ENCODE measurements at regions not wholly inside any gene's neighbourhood (a gene's known extent, or its start where the extent isn't known, plus 50 kb on each side); places are given as distances from the start of the nearest gene placed in this dataset.
"Not testable (repeated sequence)": the region's sequence is repeated elsewhere in the genome, so short reads cannot be mapped to it uniquely, and the experiment has no call there.

DNA sequence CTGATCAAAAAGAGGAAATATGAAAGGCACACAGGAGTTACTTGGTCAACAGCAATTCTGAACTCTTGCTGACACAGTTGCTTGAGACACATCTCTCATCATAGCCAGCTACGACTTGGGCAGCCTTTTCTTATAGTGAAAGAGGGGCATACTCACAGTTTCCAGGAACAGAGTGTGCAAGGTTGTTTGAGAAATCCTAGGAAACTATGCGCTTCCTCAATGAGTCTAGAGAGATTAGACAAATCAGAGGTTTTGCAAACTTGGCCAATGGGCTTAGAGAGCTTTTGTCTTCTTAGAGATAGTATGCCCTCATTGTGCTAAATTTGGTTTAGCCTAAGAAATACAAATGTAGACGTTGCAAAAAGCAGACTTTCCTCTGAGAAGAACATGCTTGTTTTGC, 370.4 kb downstream of the HGF start:
- Mint-ChIP-seq H3K4me1 (no peaks in the 10 kb centered on the region), H3K27me3 (no peaks in the 10 kb centered on the region), H3K9me3 (no peaks in the 10 kb centered on the region), H3K4me3 (no peak overlapping the region), H3K27ac (no peak overlapping the region), H3K36me3 (no peaks in the 10 kb centered on the region)
- CTCF ChIA-PET, result no interaction called here
- no peak for DNase-seq

DNA sequence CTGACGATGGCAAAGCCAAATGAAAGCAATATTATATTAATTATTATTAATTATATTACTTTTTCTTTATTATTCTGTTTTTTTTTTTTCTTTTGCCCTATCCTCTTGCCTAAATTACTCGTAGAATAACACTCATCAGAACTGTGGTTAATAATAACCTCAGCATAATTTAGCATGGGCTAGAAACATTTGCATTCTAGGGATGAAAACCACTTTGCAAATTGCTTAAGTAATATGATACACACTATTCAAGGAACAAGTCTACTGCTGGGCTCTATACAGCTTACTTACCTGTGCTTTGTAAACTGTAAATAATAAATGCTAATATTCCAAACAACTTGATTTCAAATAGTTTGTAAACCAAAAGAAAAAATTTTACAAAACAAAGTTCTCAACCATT, 375.8 kb downstream of the HGF start:
- Mint-ChIP-seq H3K27ac (no peak overlapping the region), H3K27me3 (no peaks in the 10 kb centered on the region), H3K4me1 (no peaks in the 10 kb centered on the region), H3K4me3 (no peak overlapping the region), H3K9me3 (no peaks in the 10 kb centered on the region), H3K36me3 (no peaks in the 10 kb centered on the region)
- CTCF ChIA-PET, result no interaction called here
- no peak for DNase-seq

DNA sequence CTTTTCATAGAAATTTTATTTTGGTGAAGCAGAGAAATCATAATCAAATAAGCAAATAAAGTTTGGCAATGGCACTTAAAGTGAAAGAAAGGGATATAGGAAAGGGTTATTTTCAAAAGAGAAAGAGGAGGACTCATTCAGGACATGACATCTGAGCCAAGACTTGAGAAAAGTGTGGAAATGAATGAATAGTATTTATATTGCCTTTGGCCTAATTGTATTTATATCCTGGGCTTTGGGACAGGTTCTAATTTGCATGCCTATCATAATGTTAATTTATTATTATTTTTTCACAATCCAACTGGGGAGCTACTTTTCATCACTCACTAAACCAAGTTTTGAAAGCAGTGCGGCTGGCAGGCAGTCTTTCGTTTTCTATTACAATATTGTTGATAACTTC, 376.8 kb downstream of the HGF start:
- Mint-ChIP-seq H3K9me3 (no peaks in the 10 kb centered on the region), H3K36me3 (no peaks in the 10 kb centered on the region), H3K4me3 (no peak overlapping the region), H3K27ac (no peak overlapping the region), H3K27me3 (no peaks in the 10 kb centered on the region), H3K4me1 (no peaks in the 10 kb centered on the region)
- CTCF ChIA-PET, result no interaction called here
- DNase-seq, result no peak

DNA sequence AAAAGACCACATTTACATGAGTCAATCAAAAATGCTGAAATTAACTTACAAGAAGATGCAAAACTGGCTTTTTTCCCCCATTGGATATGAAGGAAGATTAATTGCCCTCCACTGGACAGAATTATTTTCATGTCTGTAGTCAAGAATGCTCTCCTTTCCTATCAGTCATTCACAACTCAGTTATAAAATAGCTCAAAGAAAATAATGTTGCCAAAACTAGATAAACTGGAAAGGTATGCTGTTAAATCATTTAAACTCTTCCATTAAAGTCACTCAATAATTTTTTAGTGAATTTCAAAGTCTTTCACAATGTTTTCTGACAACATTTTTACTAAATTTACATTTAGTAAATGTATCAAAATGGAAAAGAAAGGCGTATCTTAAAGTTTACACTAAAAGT, 384.5 kb downstream of the HGF start:
- peaks cover 6% of the 10 kb centered on the region for H3K9me3 Mint-ChIP-seq
- no peak for DNase-seq
- CTCF ChIA-PET, result no interaction called here

DNA sequence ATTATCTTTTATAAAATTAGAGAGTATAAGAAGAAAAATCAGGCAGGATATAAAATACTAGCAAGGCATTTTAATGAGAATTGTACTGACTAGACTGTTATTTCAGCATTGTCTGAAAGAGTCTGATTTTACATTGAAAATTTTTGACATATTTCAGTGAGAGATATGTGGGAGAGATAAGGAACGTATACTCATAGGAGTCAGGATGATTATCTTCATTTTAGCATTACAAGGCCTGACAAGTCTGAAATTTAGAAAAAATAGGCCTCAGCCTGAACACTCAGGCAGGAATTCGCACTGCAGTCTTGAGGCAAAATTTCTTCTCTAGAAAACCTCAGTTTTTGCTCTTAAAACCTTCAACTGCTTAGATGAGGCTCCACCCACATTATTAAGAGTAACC, 386.0 kb downstream of the HGF start:
- no peak overlapping the region for H3K27ac Mint-ChIP-seq
- CTCF ChIA-PET, result no interaction called here
- no peak overlapping the region for H3K4me3 Mint-ChIP-seq

More for the DNA sequence above, 384.5 kb downstream of the HGF start:
- Mint-ChIP-seq H3K4me1 (no peaks in the 10 kb centered on the region), H3K36me3 (no peaks in the 10 kb centered on the region), H3K27me3 (no peaks in the 10 kb centered on the region), H3K4me3 (no peak overlapping the region), H3K27ac (no peak overlapping the region)

DNA sequence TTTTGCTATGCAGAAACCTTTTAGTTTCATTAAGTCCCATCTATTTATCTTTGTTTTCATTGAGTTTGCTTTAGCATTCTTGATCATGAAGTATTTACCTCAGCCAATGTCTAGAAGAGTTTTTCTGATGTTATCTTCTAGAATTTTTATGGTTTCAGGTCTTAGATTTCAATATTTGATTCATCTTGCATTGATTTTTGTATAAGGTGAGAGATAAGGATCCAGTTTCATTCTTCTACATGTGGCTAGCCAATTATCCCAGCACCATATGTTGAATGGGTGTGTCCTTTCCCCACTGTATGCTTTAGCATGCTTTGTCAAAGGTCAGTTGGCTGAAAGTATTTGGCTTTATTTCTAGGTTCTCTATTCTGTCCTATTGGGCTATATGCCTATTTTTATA, 395.2 kb downstream of the HGF start:
- H3K27me3 Mint-ChIP-seq, CTCF ChIA-PET, DNase-seq, H3K36me3 Mint-ChIP-seq, H3K4me1 Mint-ChIP-seq, H3K27ac Mint-ChIP-seq, H3K9me3 Mint-ChIP-seq, H3K4me3 Mint-ChIP-seq: not testable (repeated sequence)

More for the DNA sequence above, 386.0 kb downstream of the HGF start:
- Mint-ChIP-seq H3K4me1 (no peaks in the 10 kb centered on the region), H3K27me3 (no peaks in the 10 kb centered on the region), H3K36me3 (no peaks in the 10 kb centered on the region), H3K9me3 (peaks cover 6% of the 10 kb centered on the region)
- no peak for DNase-seq

DNA sequence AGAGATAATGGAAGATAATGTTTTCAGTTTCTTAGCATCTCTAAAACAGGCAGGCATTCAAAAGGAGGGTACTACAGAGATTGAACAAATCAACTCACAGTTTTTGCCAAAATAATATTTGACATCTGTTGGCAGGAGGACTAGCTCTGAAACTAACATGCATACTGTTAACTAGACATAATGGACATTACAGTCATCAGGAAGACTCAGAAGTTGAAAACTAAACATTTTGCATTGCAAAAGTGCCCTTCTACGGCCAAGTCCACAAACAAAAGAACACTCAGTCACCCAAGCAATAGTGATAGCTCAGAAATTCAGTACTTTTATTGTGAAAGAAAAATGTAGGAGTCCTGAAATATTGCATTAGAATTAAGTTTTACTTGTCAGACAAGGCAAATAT, 399.0 kb downstream of the HGF start:
- DNase-seq, result no peak
- Mint-ChIP-seq H3K36me3 (no peaks in the 10 kb centered on the region), H3K9me3 (peaks cover 9% of the 10 kb centered on the region), H3K27ac (no peak overlapping the region), H3K4me3 (no peak overlapping the region), H3K4me1 (no peaks in the 10 kb centered on the region), H3K27me3 (no peaks in the 10 kb centered on the region)
- CTCF ChIA-PET, result no interaction called here

DNA sequence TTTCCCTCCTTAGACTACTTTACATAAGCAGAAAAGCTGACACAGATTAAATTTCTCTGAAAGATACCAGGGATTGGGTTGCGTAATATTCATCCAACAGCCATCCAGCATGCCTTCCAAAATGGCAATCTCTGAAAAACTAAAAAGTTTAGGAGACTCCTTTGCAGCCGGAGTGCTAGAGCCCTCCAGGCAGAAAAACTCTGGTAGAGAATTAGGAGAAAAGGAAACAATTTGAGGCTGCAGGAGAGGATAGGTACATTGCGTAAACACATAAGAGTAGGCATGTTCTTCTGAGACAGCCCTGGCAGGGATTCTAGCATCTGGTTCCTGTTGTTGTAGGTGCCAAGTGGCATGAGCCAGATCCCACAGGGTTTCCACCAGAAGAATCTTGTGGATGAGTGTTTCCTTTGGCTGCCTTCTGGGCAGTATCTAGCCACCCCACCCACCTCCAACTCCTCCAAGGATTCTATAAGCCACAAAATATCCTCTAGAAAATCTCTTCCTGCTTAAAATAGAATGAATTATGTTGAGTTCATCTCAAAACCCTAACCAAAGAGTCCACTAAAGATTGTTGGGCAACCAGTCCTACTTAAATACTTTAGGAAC, 402.4 kb downstream of the HGF start:
- Mint-ChIP-seq H3K4me1 (no peaks in the 10 kb centered on the region), H3K27ac (no peak overlapping the region), H3K4me3 (no peak overlapping the region), H3K36me3 (no peaks in the 10 kb centered on the region), H3K27me3 (no peaks in the 10 kb centered on the region), H3K9me3 (peaks cover 6% of the 10 kb centered on the region)
- no peak for DNase-seq
- CTCF ChIA-PET, result no interaction called here

DNA sequence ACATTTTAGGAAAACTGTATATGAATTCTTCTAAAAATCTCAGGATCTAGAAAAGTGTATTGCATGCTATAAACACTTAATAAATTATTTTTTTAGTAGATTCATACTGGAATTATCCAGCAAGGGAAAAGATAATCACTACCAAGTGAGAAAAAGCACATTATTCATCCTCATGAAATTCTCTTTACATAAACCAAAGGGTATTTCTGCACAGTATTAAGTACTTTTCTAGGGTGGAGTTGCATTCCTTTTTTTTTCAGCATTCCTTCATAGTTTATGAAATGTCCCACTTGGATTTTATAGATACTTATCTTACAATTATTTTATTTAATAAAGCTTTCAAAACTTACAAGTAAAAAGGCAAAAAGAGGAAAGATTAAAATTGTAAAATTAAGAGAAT, 403.3 kb downstream of the HGF start:
- Mint-ChIP-seq H3K27ac (no peak overlapping the region), H3K27me3 (no peaks in the 10 kb centered on the region), H3K4me3 (no peak overlapping the region), H3K36me3 (no peaks in the 10 kb centered on the region), H3K9me3 (peaks cover 6% of the 10 kb centered on the region), H3K4me1 (no peaks in the 10 kb centered on the region)
- CTCF ChIA-PET, result no interaction called here
- DNase-seq, result no peak

DNA sequence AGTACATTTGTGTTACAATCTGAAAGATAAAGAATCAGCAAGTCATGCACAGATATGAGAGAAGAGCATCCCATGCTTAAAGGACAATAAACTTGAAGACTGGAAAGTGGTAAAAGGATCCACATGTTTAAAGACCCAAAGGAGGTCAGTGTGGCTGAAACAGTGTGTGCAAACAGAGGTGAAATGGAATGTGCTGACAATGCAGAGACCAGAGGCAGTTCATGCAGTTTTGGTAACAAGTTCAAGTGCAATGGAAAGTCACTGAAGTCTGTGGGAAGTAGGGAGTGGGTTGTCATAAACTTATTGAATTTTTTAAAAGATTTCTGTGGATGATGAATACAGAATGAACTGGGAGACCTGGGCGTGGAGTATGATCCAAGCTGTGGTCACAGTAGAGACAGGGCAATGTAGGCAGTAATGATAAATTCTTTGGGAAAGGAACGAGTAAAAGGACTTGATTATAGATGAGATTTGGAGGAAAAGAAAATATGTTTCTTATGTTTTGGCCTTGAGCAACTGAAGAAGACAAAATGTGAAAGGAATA, 408.0 kb downstream of the HGF start:
- H3K4me3 Mint-ChIP-seq, result no peak overlapping the region
- no peaks in the 10 kb centered on the region for H3K27me3 Mint-ChIP-seq
- CTCF ChIA-PET, result no interaction called here
- H3K4me1 Mint-ChIP-seq, result no peaks in the 10 kb centered on the region
- H3K9me3 Mint-ChIP-seq, result no peaks in the 10 kb centered on the region
- H3K36me3 Mint-ChIP-seq, result no peaks in the 10 kb centered on the region
- DNase-seq, result no peak
- H3K27ac Mint-ChIP-seq, result no peak overlapping the region

DNA sequence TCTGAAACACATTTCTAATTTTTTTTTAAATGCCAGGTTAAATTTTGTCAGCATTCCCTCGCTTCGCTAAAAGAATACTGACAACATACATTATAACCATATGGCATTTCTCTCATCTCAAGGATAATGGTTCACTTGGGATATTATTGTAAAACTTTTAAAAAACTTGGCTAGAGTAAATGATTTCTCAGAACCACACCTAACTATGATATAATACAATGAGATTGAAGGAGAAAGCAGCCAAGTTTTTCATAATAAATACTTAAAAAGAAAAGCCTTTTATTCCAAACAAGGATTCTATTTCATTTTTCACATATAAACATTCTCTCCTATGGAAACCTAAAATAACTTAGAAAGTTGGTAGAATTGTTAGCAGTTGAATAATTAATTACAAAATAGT, 413.9 kb downstream of the HGF start:
- Mint-ChIP-seq H3K9me3 (peaks cover 3% of the 10 kb centered on the region), H3K4me1 (no peaks in the 10 kb centered on the region), H3K27me3 (no peaks in the 10 kb centered on the region), H3K4me3 (no peak overlapping the region), H3K36me3 (no peaks in the 10 kb centered on the region), H3K27ac (no peak overlapping the region)
- DNase-seq, result no peak
- CTCF ChIA-PET, result no interaction called here

DNA sequence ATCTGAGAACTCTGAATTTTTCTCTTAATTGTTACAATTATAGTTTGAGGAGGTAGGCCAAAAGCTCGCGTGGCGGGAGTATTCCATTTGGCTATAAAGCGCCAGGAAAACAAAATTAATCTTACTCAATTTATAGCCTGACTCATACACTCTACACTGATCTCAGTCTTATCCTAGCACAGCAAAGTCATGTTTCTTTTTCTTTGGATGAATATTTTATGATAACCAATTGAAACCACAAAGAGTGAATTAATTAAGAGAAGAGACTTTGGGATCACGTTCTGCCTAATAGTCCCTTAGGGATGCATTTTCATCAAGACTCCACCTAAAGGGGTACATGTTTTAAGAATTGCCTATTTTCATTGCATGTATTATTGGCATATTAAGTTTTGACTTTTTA, 420.8 kb downstream of the HGF start:
- no peak overlapping the region for H3K4me3 Mint-ChIP-seq

DNA sequence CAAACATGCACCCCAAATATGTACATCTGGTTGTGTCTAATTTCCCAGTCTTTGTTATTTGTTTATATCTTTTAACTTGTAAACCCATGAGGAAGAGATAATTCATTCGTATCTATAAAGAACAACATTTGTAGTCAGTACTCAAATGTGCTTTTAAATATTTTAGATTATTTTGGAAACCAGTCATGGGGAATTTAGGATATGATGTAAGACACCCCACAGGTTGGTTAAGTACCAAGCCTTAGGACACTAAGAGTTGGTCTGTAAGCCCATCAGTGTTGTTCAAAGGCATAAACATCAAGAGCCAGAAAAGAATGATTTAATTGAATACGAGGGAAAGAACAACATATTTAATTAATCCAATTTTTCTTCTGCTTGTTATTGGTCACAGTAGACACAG, 421.1 kb upstream of the SEMA3C start:
- H3K27me3 Mint-ChIP-seq, result no peaks in the 10 kb centered on the region
- H3K4me3 Mint-ChIP-seq, result no peak overlapping the region
- no peaks in the 10 kb centered on the region for H3K36me3 Mint-ChIP-seq
- no peaks in the 10 kb centered on the region for H3K9me3 Mint-ChIP-seq
- no peak for DNase-seq
- H3K27ac Mint-ChIP-seq, result no peak overlapping the region
- CTCF ChIA-PET, result no interaction called here
- H3K4me1 Mint-ChIP-seq, result no peaks in the 10 kb centered on the region

More for the DNA sequence above, 420.8 kb downstream of the HGF start:
- no peaks in the 10 kb centered on the region for H3K9me3 Mint-ChIP-seq
- no peak for DNase-seq
- H3K27ac Mint-ChIP-seq, result no peak overlapping the region
- no peaks in the 10 kb centered on the region for H3K27me3 Mint-ChIP-seq
- CTCF ChIA-PET, result no interaction called here
- no peaks in the 10 kb centered on the region for H3K36me3 Mint-ChIP-seq
- no peaks in the 10 kb centered on the region for H3K4me1 Mint-ChIP-seq

DNA sequence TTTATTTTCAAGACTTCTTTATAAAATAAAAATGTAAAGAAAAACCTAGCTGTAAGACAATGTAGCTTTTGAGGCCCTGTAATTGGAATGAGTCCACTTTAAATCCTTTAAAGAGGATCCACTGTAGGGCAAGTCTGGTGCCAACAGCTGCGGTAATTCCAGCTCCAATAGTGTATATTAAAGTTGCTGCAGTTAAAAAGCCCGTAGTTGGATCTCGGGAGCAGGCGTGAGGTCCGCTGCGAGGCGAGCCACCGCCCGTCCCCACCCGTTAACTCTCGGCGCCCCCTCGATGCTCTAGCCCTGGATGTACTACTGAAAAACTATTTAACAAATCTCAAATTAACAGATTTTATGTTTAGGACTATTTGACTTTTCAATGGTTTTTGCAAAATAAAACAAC, 414.7 kb upstream of the SEMA3C start:
- no peak overlapping the region for H3K4me3 Mint-ChIP-seq
- CTCF ChIA-PET, result no interaction called here
- no peak overlapping the region for H3K27ac Mint-ChIP-seq
- H3K27me3 Mint-ChIP-seq, result no peaks in the 10 kb centered on the region
- no peaks in the 10 kb centered on the region for H3K9me3 Mint-ChIP-seq
- H3K36me3 Mint-ChIP-seq, result no peaks in the 10 kb centered on the region
- H3K4me1 Mint-ChIP-seq, result no peaks in the 10 kb centered on the region
- DNase-seq, result no peak

DNA sequence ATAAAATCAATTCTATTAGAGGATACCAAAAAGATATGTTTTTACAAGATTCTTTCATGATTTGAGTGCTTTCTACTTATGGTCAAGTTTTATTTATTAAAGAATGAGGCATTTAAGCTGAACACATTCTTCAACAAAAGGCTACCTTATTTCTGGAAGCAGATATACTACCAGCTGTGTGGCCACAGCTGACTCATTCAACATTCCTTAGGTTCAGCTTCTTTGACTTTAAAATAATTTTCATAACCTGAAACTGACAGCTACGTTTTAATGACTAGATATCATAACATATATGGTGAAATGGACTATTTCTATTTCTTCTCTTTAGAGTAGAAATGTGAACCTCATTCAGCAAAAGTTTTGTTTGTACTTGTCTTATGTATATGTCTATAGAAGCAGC, 414.2 kb upstream of the SEMA3C start:
- Mint-ChIP-seq H3K4me3 (no peak overlapping the region), H3K27me3 (no peaks in the 10 kb centered on the region), H3K36me3 (no peaks in the 10 kb centered on the region), H3K4me1 (no peaks in the 10 kb centered on the region), H3K27ac (no peak overlapping the region), H3K9me3 (no peaks in the 10 kb centered on the region)
- CTCF ChIA-PET, result no interaction called here
- DNase-seq, result no peak
